ENCODE measurements at regions not wholly inside any gene's neighbourhood (a gene's known extent, or its start where the extent isn't known, plus 50 kb on each side); places are given as distances from the start of the nearest gene placed in this dataset.

DNA sequence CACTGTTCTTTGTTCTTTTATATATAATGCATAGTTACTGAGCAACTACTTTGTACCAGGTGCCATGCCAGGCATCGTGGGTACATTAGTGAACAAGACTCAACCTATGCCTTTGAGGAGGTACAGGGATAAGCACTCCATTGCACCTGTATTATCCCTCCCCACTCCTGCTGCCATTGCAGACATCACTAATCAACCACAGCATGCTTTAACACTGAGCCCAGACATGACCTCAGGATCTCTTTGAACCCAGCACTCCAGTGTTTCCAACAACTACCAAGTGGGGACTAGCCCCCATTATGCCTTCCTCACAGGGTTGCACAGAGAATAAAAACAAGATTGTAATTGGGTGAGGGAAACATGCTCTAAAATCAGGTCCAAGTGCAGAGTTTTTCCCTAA, 60.5 kb upstream of the COL13A1 start:
- DNase-seq (ENCODE audit: low spot score), result no peak

DNA sequence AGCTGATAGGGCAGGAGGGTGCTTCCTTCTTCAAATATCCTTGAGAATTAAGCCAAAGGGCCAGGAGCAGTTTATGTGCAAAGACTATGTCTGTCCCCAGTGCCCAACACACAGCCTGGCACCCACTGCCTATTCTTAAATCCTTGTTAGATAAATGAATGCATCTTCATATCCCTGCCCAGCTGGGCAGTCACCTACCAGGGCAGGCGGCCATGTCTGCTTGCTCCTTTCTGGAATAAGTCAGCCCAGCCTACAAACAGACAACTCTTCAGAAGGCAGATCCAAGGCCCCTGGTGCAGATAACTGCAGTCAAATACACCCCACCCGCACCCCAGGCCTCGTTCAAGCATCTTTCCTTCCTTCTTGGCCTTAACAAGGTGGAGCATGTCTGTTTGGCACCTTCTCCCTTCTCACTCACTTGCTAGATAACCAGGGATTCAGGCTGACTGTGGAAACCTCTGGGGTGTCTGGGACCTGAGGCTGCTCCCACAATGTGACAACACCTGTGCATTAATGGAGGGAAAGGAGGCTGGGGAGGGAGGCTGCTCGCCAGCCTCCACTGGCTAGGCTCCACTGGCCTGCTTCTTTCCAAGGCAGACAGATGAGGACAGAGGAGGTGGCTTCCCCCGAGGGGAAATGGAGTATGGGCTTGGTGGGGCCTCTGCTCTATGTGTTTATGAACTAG, 59.9 kb upstream of the COL13A1 start:
- DNase-seq (ENCODE audit: low spot score), result no peak

DNA sequence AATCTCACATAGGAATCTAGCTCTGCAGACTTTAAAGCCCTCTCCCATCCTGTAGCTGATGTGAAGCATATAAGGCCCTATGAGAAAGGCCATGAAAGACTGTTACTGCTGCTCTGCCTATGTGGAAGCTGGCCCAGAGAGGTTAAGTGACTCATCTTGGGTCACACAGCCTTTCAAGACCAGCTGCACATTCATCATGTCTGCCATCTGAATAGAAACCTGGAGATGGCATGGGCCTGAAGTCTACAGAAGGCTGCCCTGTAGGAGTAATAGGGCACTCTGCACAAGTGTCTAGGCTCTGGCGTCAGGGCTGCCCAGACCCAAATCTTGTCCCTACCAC, 59.4 kb upstream of the COL13A1 start:
- DNase-seq (ENCODE audit: low spot score), result no peak

- peak; percentile 15 for DNase-seq (ENCODE audit: low spot score)
Observed at GRCh38 chr10:69742928-69743602, 58.6 kb upstream of the COL13A1 start.

DNA sequence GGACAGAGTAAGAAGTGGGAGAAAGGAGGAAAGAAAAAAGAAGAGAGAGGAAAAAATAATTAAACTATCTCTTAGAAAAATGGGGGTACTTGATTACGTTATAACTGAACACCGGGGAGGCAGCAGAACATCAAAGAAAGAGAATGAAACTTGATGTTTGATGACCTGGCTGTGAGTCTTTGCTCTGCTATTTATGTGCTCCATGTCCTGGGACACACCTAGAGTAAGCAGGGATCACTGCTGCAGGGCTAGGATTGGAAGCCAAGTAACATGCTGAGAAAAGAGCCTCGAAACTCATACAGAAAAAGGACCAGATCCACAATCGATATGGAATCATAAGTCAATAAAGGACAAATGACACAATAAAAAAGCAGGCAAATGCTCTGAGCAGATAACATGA, 56.7 kb upstream of the COL13A1 start:
- no peak for DNase-seq (ENCODE audit: low spot score)

GRCh38 chr10:69745698-69746097, 56.0 kb upstream of the COL13A1 start:
- peak; percentile 9 for DNase-seq (ENCODE audit: low spot score)

GRCh38 chr10:69747179-69747578, 54.5 kb upstream of the COL13A1 start:
- DNase-seq (ENCODE audit: low spot score), result no peak

- no peak for DNase-seq (ENCODE audit: low spot score)
Observed at GRCh38 chr10:69748621-69749020, 53.1 kb upstream of the COL13A1 start.

DNA sequence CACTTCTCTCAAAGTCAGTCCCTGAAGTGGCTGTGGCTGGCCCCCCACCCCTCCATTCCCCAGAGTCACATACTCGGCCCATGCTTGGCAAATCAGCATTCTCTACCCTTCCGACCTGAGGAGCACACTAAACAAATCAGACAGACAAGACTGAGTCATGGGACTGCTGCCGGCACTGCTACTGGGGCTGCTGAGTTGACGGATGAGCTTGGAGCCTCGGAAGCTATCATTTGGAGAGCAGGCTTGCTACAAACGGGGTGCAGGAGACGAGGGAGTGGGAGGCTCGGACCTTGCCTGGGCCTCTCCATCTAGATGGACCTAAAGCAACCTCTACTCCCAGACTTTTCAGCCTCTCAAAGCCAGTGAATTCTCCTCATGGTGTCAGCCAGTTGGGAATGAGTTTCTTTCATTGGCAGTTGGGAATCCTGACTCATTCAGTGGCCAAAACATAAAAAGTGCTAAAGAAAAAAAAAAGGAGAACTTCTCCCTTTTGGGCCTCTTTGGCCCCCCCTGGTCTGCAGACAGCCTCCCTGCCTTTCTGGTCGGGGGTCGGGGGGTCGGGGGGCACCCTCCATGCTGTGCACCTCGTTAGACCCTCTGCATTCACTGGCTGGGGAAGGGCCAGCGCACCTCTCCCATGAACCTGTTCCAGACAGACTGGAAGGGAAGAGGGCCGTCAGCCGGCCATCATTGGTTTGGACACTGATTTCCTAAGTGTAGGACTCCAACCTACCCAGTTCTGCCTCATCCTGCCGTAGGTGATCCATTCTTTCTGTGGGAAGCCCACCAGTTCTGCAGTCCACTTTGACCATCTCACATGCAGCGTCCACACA, 52.3 kb upstream of the COL13A1 start:
- no peak for DNase-seq (ENCODE audit: low spot score)

- DNase-seq (ENCODE audit: low spot score), result no peak
Observed at GRCh38 chr10:69750011-69750373, 51.7 kb upstream of the COL13A1 start.

DNA sequence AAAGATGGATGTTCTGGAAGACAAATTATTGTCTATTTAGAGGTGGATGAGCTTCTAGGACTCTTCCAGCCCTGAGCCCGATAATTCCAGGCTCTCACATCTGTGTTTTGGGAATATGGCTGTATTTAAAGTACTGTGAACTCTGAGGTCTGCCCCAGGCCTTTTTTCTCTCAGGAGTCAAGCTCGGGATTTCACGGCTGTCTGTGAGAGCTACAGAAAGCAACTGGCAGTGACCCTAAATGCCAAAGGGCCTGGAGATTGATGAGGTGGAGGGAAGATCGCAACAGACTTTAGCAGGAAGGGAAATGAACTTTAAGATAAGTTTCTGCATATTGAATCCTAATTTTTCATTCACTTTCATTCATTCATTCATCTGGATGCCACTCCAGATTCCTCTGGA, 51.0 kb upstream of the COL13A1 start:
- DNase-seq (ENCODE audit: low spot score), result no peak

GRCh38 chr10:69751214-69751613, 50.5 kb upstream of the COL13A1 start:
- DNase-seq (ENCODE audit: low spot score), result no peak
